ENCODE measurements at regions not wholly inside any gene's neighbourhood (a gene's known extent, or its start where the extent isn't known, plus 50 kb on each side); places are given as distances from the start of the nearest gene placed in this dataset.

DNA sequence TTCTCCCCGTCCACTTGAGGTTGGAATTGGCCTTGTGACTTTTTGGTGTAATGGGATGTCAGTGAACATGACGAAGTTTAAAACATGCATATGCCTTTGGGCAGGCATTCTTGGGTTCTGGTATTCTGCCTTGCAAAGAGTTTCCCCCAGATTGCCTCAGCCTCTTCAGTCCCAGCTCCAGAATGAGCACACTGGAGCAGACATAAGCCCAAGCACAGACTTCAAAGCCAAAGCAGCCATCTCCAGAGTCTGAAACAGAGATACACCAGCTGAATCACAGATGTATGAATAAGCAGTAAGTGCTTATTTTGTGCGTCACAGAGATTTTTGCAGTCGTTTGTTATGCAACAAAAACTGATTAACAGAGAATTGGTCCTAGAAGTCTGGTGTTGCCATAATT lies 546.0 kb downstream of the FRK start:
- POLR2A ChIA-PET = no interaction called here
- Histone ChIP-seq H4K20me1 (replicated peaks; ENCODE audit: control insufficient read depth, insufficient read depth, low read length) (no peaks in the 10 kb centered on the region), H2AFZ (ENCODE audit: low read depth, low read length) (no peak overlapping the region), H3K9me3 (replicated peaks; ENCODE audit: control insufficient read depth, insufficient read depth, low read depth, low read length) (no peaks in the 10 kb centered on the region), H3K27ac (ENCODE audit: extremely low read depth, low read depth, low read length) (no peak overlapping the region), H3K4me1 (replicated peaks in 1 of 2; ENCODE audit: control insufficient read depth in 2 of 2, insufficient read depth in 2 of 2, low read length in 2 of 2) (no peaks in the 10 kb centered on the region), H3K79me2 (ENCODE audit: control insufficient read depth, insufficient read depth, low read length) (no peaks in the 10 kb centered on the region), H3K9ac (ENCODE audit: insufficient read depth in 1 of 2, low read depth in 2 of 2, low read length in 2 of 2) (no peak overlapping the region), H3K36me3 (ENCODE audit: control insufficient read depth, insufficient read depth, low read length) (no peaks in the 10 kb centered on the region), H3K4me3 (no peak overlapping the region), H3K4me2 (ENCODE audit: insufficient read depth, low read length) (no peak overlapping the region), H3K27me3 (ENCODE audit: control insufficient read depth in 2 of 2, insufficient read depth in 2 of 2, low read length in 2 of 2) (no peaks in the 10 kb centered on the region), H3K9me1 (ENCODE audit: control insufficient read depth, insufficient read depth, low read length) (no peaks in the 10 kb centered on the region)
- no TSS peak for BruUV-seq (replicated peaks)
- DNase-seq (ENCODE audit: extremely low read depth in 1 of 4, low spot score in 3 of 4) (no peak), FAIRE-seq (no peak), ATAC-seq (no peak)
- WGBS (ENCODE audit: insufficient coverage, low coverage, missing lambda C conversion rate) = 0% methylated on average over 4 of the region's 4 CpGs
- in situ Hi-C loops (cut with MboI) = no loop called here
- intact Hi-C loops (cut with micrococcal nuclease) = no loop called here
- CTCF ChIA-PET (ENCODE audit: low intra/inter-chr PET ratio) = no interaction called here
- TF ChIP-seq NR2C2 (CRISPR knock-in tag; IDR thresholded peaks at IDR 0.05) (no peak), NR2C2 (tag; IDR thresholded peaks at IDR 0.05) (no peak), XRCC4 (IDR thresholded peaks at IDR 0.05; ENCODE audit: extremely low read depth, insufficient read depth, insufficient read length) (no peak), ZBTB9 (CRISPR knock-in tag; IDR thresholded peaks at IDR 0.05) (no peak), EP400 (IDR thresholded peaks at IDR 0.05) (no peak), CCAR2 (IDR thresholded peaks at IDR 0.05; ENCODE audit: low read depth, low read length) (no peak), HOMEZ (CRISPR knock-in tag; IDR thresholded peaks at IDR 0.05) (no peak), TGIF2 (CRISPR knock-in tag; IDR thresholded peaks at IDR 0.05) (no peak), KAT2B (IDR thresholded peaks at IDR 0.05; ENCODE audit: low read depth, low read length) (no peak), KAT8 (IDR thresholded peaks at IDR 0.05; ENCODE audit: low read depth) (no peak)
- TF ChIP-seq, protein P1, sequence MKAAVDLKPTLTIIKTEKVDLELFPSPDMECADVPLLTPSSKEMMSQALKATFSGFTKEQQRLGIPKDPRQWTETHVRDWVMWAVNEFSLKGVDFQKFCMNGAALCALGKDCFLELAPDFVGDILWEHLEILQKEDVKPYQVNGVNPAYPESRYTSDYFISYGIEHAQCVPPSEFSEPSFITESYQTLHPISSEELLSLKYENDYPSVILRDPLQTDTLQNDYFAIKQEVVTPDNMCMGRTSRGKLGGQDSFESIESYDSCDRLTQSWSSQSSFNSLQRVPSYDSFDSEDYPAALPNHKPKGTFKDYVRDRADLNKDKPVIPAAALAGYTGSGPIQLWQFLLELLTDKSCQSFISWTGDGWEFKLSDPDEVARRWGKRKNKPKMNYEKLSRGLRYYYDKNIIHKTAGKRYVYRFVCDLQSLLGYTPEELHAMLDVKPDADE (conservative IDR thresholded peaks at IDR 0.05; ENCODE audit: control insufficient read depth, low read depth, low read length) = no peak
- TF ChIP-seq, protein P2, sequence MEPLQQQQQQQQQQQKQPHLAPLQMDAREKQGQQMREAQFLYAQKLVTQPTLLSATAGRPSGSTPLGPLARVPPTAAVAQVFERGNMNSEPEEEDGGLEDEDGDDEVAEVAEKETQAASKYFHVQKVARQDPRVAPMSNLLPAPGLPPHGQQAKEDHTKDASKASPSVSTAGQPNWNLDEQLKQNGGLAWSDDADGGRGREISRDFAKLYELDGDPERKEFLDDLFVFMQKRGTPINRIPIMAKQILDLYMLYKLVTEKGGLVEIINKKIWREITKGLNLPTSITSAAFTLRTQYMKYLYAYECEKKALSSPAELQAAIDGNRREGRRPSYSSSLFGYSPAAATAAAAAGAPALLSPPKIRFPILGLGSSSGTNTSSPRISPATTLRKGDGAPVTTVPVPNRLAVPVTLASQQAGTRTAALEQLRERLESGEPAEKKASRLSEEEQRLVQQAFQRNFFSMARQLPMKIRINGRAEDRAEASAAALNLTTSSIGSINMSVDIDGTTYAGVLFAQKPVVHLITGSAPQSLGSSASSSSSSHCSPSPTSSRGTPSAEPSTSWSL (CRISPR knock-in tag; IDR thresholded peaks at IDR 0.05; ENCODE audit: borderline replicate concordance) = no peak

Data from K562 (cell line).